ENCODE measurements at regions not wholly inside any gene's neighbourhood (a gene's known extent, or its start where the extent isn't known, plus 50 kb on each side); places are given as distances from the start of the nearest gene placed in this dataset.

GRCh38 chr1:239913141-239913585, 178.5 kb upstream of the FMN2 start:
- H3K9me3 ChIP-seq (replicated peaks; ENCODE audit: low read length): no peaks in the 10 kb centered on the region
- H3K27me3 ChIP-seq (ENCODE audit: control insufficient read depth, insufficient read depth, low read length): no peaks in the 10 kb centered on the region
- no peak overlapping the region for H3K4me2 ChIP-seq (ENCODE audit: low read length)
- peaks cover 10% of the 10 kb centered on the region for H3K4me1 ChIP-seq (ENCODE audit: control insufficient read depth, insufficient read depth, low read length)
- H3K9ac ChIP-seq (ENCODE audit: low read depth, low read length): no peak overlapping the region
- no peaks in the 10 kb centered on the region for H3K36me3 ChIP-seq (ENCODE audit: insufficient read depth, low read length)
- no peak overlapping the region for H3K4me3 ChIP-seq (ENCODE audit: low read length)

- peak overlapping the region; percentile 28 for H3K4me2 ChIP-seq (ENCODE audit: low read length)
- peaks cover 10% of the 10 kb centered on the region for H3K4me1 ChIP-seq (ENCODE audit: control insufficient read depth, insufficient read depth, low read length)
- no peaks in the 10 kb centered on the region for H3K27me3 ChIP-seq (ENCODE audit: control insufficient read depth, insufficient read depth, low read length)
- H3K36me3 ChIP-seq (ENCODE audit: insufficient read depth, low read length): no peaks in the 10 kb centered on the region
- no peaks in the 10 kb centered on the region for H3K9me3 ChIP-seq (replicated peaks; ENCODE audit: low read length)
- H3K9ac ChIP-seq (ENCODE audit: low read depth, low read length): no peak overlapping the region
- no peak overlapping the region for H3K4me3 ChIP-seq (ENCODE audit: low read length)
These were observed 176.9 kb upstream of the FMN2 start for GRCh38 chr1:239914751-239915231.

GRCh38 chr1:239918634-239919033, 173.0 kb upstream of the FMN2 start:
- Histone ChIP-seq H3K4me3 (ENCODE audit: low read length) (no peak overlapping the region), H3K9me3 (replicated peaks; ENCODE audit: low read length) (no peaks in the 10 kb centered on the region), H3K36me3 (ENCODE audit: insufficient read depth, low read length) (no peaks in the 10 kb centered on the region)

GRCh38 chr1:239920214-239920613, 171.5 kb upstream of the FMN2 start:
- Histone ChIP-seq H3K9me3 (replicated peaks; ENCODE audit: low read length) (no peaks in the 10 kb centered on the region), H3K4me3 (ENCODE audit: low read length) (no peak overlapping the region), H3K27me3 (ENCODE audit: control insufficient read depth, insufficient read depth, low read length) (peaks cover 5% of the 10 kb centered on the region), H3K4me2 (ENCODE audit: low read length) (no peak overlapping the region), H3K9ac (ENCODE audit: low read depth, low read length) (no peak overlapping the region), H3K36me3 (ENCODE audit: insufficient read depth, low read length) (no peaks in the 10 kb centered on the region), H3K4me1 (ENCODE audit: control insufficient read depth, insufficient read depth, low read length) (peaks cover 3% of the 10 kb centered on the region)

More at GRCh38 chr1:239918634-239919033, 173.0 kb upstream of the FMN2 start:
- Histone ChIP-seq H3K4me2 (ENCODE audit: low read length) (no peak overlapping the region), H3K4me1 (ENCODE audit: control insufficient read depth, insufficient read depth, low read length) (peaks cover 5% of the 10 kb centered on the region), H3K9ac (ENCODE audit: low read depth, low read length) (no peak overlapping the region), H3K27me3 (ENCODE audit: control insufficient read depth, insufficient read depth, low read length) (peaks cover 5% of the 10 kb centered on the region)

- Histone ChIP-seq H3K36me3 (ENCODE audit: insufficient read depth, low read length) (no peaks in the 10 kb centered on the region), H3K4me1 (ENCODE audit: control insufficient read depth, insufficient read depth, low read length) (no peaks in the 10 kb centered on the region), H3K9me3 (replicated peaks; ENCODE audit: low read length) (no peaks in the 10 kb centered on the region), H3K27me3 (ENCODE audit: control insufficient read depth, insufficient read depth, low read length) (peaks cover 5% of the 10 kb centered on the region), H3K4me2 (ENCODE audit: low read length) (no peak overlapping the region), H3K4me3 (ENCODE audit: low read length) (no peak overlapping the region), H3K9ac (ENCODE audit: low read depth, low read length) (no peak overlapping the region)
These were observed 168.7 kb upstream of the FMN2 start for GRCh38 chr1:239922778-239923522.

GRCh38 chr1:239924741-239925350, 166.8 kb upstream of the FMN2 start:
- H3K4me2 ChIP-seq (ENCODE audit: low read length): no peak overlapping the region
- no peaks in the 10 kb centered on the region for H3K4me1 ChIP-seq (ENCODE audit: control insufficient read depth, insufficient read depth, low read length)
- no peak overlapping the region for H3K9ac ChIP-seq (ENCODE audit: low read depth, low read length)
- peaks cover 5% of the 10 kb centered on the region for H3K27me3 ChIP-seq (ENCODE audit: control insufficient read depth, insufficient read depth, low read length)
- no peaks in the 10 kb centered on the region for H3K36me3 ChIP-seq (ENCODE audit: insufficient read depth, low read length)
- no peak overlapping the region for H3K4me3 ChIP-seq (ENCODE audit: low read length)
- H3K9me3 ChIP-seq (replicated peaks; ENCODE audit: low read length): no peaks in the 10 kb centered on the region

GRCh38 chr1:239926184-239926583, 165.5 kb upstream of the FMN2 start:
- H3K9ac ChIP-seq (ENCODE audit: low read depth, low read length): no peak overlapping the region
- H3K4me2 ChIP-seq (ENCODE audit: low read length): no peak overlapping the region
- H3K36me3 ChIP-seq (ENCODE audit: insufficient read depth, low read length): no peaks in the 10 kb centered on the region
- H3K4me1 ChIP-seq (ENCODE audit: control insufficient read depth, insufficient read depth, low read length): no peaks in the 10 kb centered on the region
- H3K4me3 ChIP-seq (ENCODE audit: low read length): no peak overlapping the region
- no peaks in the 10 kb centered on the region for H3K9me3 ChIP-seq (replicated peaks; ENCODE audit: low read length)
- H3K27me3 ChIP-seq (ENCODE audit: control insufficient read depth, insufficient read depth, low read length): peaks cover under 1% of the 10 kb centered on the region

- Histone ChIP-seq H3K4me2 (ENCODE audit: low read length) (no peak overlapping the region), H3K4me3 (ENCODE audit: low read length) (no peak overlapping the region)
These were observed 162.4 kb upstream of the FMN2 start for GRCh38 chr1:239929317-239929716.

GRCh38 chr1:239930686-239931262, 160.9 kb upstream of the FMN2 start:
- H3K4me2 ChIP-seq (ENCODE audit: low read length): no peak overlapping the region
- H3K4me1 ChIP-seq (ENCODE audit: control insufficient read depth, insufficient read depth, low read length): no peaks in the 10 kb centered on the region
- H3K36me3 ChIP-seq (ENCODE audit: insufficient read depth, low read length): no peaks in the 10 kb centered on the region

More at GRCh38 chr1:239929317-239929716, 162.4 kb upstream of the FMN2 start:
- Histone ChIP-seq H3K36me3 (ENCODE audit: insufficient read depth, low read length) (no peaks in the 10 kb centered on the region), H3K27me3 (ENCODE audit: control insufficient read depth, insufficient read depth, low read length) (no peaks in the 10 kb centered on the region), H3K9me3 (replicated peaks; ENCODE audit: low read length) (no peaks in the 10 kb centered on the region), H3K4me1 (ENCODE audit: control insufficient read depth, insufficient read depth, low read length) (no peaks in the 10 kb centered on the region), H3K9ac (ENCODE audit: low read depth, low read length) (no peak overlapping the region)

GRCh38 chr1:239931341-239931740, 160.3 kb upstream of the FMN2 start:
- Histone ChIP-seq H3K27me3 (ENCODE audit: control insufficient read depth, insufficient read depth, low read length) (no peaks in the 10 kb centered on the region), H3K4me1 (ENCODE audit: control insufficient read depth, insufficient read depth, low read length) (no peaks in the 10 kb centered on the region), H3K9ac (ENCODE audit: low read depth, low read length) (no peak overlapping the region), H3K4me3 (ENCODE audit: low read length) (no peak overlapping the region), H3K9me3 (replicated peaks; ENCODE audit: low read length) (no peaks in the 10 kb centered on the region), H3K36me3 (ENCODE audit: insufficient read depth, low read length) (no peaks in the 10 kb centered on the region), H3K4me2 (ENCODE audit: low read length) (no peak overlapping the region)

More at GRCh38 chr1:239930686-239931262, 160.9 kb upstream of the FMN2 start:
- Histone ChIP-seq H3K27me3 (ENCODE audit: control insufficient read depth, insufficient read depth, low read length) (no peaks in the 10 kb centered on the region), H3K4me3 (ENCODE audit: low read length) (no peak overlapping the region), H3K9ac (ENCODE audit: low read depth, low read length) (no peak overlapping the region), H3K9me3 (replicated peaks; ENCODE audit: low read length) (no peaks in the 10 kb centered on the region)

GRCh38 chr1:239939602-239940001, 152.1 kb upstream of the FMN2 start:
- Histone ChIP-seq H3K9me3 (replicated peaks; ENCODE audit: low read length) (no peaks in the 10 kb centered on the region), H3K4me1 (ENCODE audit: control insufficient read depth, insufficient read depth, low read length) (no peaks in the 10 kb centered on the region), H3K36me3 (ENCODE audit: insufficient read depth, low read length) (no peaks in the 10 kb centered on the region)

More at GRCh38 chr1:239939602-239940001, 152.1 kb upstream of the FMN2 start:
- Histone ChIP-seq H3K27me3 (ENCODE audit: control insufficient read depth, insufficient read depth, low read length) (no peaks in the 10 kb centered on the region), H3K4me3 (ENCODE audit: low read length) (no peak overlapping the region), H3K4me2 (ENCODE audit: low read length) (peak overlapping the region; percentile 62), H3K9ac (ENCODE audit: low read depth, low read length) (peak overlapping the region; percentile 55)

Measured in skeletal muscle satellite cell (primary cell).